ENCODE measurements at regions not wholly inside any gene's neighbourhood (a gene's known extent, or its start where the extent isn't known, plus 50 kb on each side); places are given as distances from the start of the nearest gene placed in this dataset.

GRCh38 chr19:20250627-20251026 is 83.6 kb downstream of the ZNF486 start:
- no peak overlapping the region for H3K4me3 ChIP-seq (ENCODE audit: low read length)
- H3K36me3 ChIP-seq (ENCODE audit: control insufficient read depth, insufficient read depth, low read length): no peaks in the 10 kb centered on the region
- H3K27ac ChIP-seq (ENCODE audit: low read length): peak overlapping the region; percentile 52
- no peaks in the 10 kb centered on the region for H3K9me3 ChIP-seq (ENCODE audit: control insufficient read depth, low read depth, low read length)
- no peaks in the 10 kb centered on the region for H3K27me3 ChIP-seq (ENCODE audit: control insufficient read depth, insufficient read depth, low read length)
- no peak for DNase-seq
- 100% methylated on average over 1 of the region's 6 CpGs for WGBS (ENCODE audit: insufficient coverage, low lambda C conversion rate)
- peaks cover 10% of the 10 kb centered on the region for H3K4me1 ChIP-seq (ENCODE audit: control insufficient read depth, insufficient read depth, low read length)

- DNase-seq: peak; percentile 66 to 84
- Histone ChIP-seq H3K27me3 (ENCODE audit: control insufficient read depth, insufficient read depth, low read length) (no peaks in the 10 kb centered on the region), H3K4me3 (ENCODE audit: low read length) (no peak overlapping the region), H3K27ac (ENCODE audit: low read length) (peak overlapping the region; percentile 52), H3K4me1 (ENCODE audit: control insufficient read depth, insufficient read depth, low read length) (peaks cover 10% of the 10 kb centered on the region), H3K36me3 (ENCODE audit: control insufficient read depth, insufficient read depth, low read length) (no peaks in the 10 kb centered on the region), H3K9me3 (ENCODE audit: control insufficient read depth, low read depth, low read length) (no peaks in the 10 kb centered on the region)
- WGBS (ENCODE audit: insufficient coverage, low lambda C conversion rate): 20% methylated on average over 1 of the region's 1 CpG
These were observed 83.1 kb downstream of the ZNF486 start for GRCh38 chr19:20250121-20250520.
